Epithelial cell of proximal tubule (primary cell): ENCODE measurements at regions not wholly inside any gene's neighbourhood (a gene's known extent, or its start where the extent isn't known, plus 50 kb on each side); places are given as distances from the start of the nearest gene placed in this dataset.

Source experiments
- DNase-seq: peaks from one replicate; pipeline ENCODE4 v3.0.0-alpha.2; 2011; ENCODE audit warnings: low read depth
- H3K4me3 ChIP-seq: 2 replicates; pipeline ENCODE4 v1.5.1; 2011; ENCODE audit warnings: low read depth, mild to moderate bottlenecking, low read length
- TF ChIP-seq, protein P1 (sequence below): conservative IDR thresholded peaks from 2 replicates; pipeline ENCODE4 v1.5.1; 2012; ENCODE audit warnings: low read depth, mild to moderate bottlenecking, low read length

DNA sequence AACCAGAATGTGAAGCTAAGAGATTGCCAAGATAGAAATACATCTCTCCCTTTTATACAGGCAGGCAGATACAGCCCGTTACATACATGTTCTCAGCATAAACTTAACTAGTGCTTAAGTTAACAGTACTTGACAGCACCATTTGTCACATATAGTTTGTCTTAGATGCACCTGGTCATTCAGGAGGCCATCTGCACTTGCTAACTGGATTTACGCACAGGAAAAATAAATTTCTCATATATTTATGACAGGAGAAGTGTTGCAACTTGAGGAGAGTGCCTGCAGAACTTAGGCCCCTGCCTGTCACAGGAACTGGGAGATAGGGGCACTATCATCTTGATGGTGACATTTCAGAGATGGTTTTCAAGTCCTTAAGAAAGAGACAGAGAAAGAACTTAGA, 1462.1 kb upstream of the CDH9 start:
- no peak overlapping the region for H3K4me3 ChIP-seq
- DNase-seq: no peak
- TF ChIP-seq, protein P1, sequence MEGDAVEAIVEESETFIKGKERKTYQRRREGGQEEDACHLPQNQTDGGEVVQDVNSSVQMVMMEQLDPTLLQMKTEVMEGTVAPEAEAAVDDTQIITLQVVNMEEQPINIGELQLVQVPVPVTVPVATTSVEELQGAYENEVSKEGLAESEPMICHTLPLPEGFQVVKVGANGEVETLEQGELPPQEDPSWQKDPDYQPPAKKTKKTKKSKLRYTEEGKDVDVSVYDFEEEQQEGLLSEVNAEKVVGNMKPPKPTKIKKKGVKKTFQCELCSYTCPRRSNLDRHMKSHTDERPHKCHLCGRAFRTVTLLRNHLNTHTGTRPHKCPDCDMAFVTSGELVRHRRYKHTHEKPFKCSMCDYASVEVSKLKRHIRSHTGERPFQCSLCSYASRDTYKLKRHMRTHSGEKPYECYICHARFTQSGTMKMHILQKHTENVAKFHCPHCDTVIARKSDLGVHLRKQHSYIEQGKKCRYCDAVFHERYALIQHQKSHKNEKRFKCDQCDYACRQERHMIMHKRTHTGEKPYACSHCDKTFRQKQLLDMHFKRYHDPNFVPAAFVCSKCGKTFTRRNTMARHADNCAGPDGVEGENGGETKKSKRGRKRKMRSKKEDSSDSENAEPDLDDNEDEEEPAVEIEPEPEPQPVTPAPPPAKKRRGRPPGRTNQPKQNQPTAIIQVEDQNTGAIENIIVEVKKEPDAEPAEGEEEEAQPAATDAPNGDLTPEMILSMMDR: no peak

DNA sequence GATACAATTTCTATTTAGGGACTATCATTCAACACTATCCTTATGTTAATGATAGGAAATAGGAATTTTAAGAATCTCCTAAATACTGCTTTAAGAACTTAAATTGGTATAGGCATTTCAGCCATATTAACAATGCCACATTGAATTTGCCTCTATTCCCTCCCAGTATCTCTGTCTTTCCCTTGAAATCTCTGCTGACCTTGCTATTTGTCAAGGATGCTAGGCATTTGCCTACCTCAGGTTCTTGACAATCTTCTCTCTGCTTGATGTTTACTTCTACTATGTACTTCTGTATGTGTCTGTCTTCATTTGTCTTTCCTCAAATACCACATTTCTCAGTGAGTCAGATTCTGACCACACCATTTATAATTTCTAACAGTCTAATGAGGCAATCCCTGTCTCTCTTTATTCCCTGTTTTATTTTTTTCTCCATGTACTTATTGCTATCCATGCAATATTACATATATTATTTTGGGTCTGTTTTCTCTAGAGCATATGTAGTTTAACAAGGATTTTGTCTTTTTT, 1461.4 kb upstream of the CDH9 start:
- H3K4me3 ChIP-seq: no peak overlapping the region
- DNase-seq: no peak
- TF ChIP-seq, protein P1: no peak

DNA sequence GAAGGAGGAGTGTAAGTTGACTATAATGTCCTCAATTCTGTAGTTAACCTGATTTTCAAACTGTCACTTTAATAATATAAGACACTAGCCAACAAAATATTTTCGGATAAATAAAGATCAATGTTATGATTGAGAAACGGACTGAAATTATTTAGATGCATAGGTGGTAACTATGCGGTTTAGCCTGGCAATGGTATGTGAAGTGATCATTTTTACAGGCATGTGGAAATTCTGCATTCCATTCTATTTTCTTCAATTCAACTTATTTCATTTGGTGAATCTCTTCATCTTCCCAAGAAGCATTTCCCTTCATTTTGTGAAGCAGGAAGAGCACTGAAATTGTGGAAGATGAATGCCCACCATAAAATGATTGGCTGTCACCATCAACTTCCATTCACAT, 1457.5 kb upstream of the CDH9 start:
- TF ChIP-seq, protein P1: no peak
- H3K4me3 ChIP-seq: no peak overlapping the region
- no peak for DNase-seq

DNA sequence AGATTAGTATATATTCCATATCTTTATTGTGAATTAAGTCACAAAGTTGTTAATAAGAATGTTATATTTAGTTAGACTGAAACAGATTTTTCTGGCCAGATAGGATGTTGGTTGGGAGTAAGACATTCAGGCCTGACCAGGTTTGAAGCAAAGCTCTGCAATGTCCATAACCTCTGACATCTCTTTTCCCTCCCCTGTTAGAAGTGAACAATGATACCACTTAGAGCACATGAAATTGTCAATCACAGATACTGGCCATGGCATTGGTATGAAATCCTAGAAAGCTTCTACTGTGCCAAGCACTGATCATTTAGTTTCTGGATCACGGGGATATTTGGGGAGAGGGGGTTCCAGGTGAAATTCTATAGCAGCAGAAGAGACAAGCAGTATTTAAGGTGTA, 1455.1 kb upstream of the CDH9 start:
- no peak overlapping the region for H3K4me3 ChIP-seq
- TF ChIP-seq, protein P1: no peak
- DNase-seq: no peak

DNA sequence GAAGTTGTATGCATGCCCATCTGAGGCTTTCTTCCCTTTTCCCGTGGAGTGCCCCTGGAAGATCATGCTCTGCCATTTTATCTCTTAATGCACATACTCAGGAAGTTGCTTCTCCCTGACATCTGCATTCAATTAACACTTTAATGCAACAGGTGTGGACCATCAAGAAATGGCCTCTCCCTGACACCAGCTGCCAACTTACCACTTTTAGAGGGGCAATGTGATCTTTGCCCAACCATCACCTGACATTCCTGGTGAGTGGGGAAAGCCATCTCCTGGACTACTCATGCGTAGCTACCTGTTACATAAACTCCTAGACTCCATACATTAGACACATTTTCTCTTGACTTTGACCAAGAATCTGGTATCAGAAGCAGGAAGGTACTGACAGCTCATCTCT, 1450.4 kb upstream of the CDH9 start:
- no peak for DNase-seq
- TF ChIP-seq, protein P1: no peak

DNA sequence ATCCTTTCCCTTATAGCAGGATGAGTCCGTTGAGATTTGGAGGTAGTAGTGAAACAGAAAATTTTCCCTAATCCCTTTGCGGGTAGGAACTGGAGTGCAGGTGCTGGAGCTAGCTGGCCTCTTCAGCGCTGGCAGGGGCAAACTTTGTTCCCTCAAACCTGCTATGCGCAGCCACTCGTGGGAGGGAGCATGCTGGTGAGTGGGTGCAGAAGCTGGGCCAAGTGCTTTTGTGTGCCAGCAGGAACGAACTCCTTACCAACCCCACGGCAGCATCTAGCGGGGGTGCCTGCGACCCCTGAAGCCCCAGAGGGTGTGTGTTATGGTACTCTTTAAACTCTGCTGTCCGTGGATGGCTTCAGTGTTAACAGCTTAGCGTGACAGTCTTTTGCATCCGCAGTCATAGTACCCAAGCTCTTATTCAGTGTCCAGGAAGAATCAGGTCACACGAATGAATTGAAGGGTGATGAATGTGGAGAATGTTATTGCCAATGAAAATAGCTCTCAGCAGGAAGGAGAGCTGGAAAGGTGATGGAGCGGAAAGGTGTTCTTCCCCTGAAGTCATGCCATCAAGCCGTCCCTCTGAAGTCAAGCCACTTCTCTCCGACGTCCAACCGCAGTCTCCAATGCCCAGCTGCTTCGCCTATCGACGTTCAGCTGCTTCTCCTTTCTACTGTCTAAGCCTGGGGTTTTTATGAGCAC, 1445.1 kb upstream of the CDH9 start:
- TF ChIP-seq, protein P1: no peak
- H3K4me3 ChIP-seq: no peak overlapping the region
- DNase-seq: no peak

More for the DNA sequence above, 1450.4 kb upstream of the CDH9 start:
- no peak overlapping the region for H3K4me3 ChIP-seq
